IMR-90 (cell line): ENCODE measurements at regions not wholly inside any gene's neighbourhood (a gene's known extent, or its start where the extent isn't known, plus 50 kb on each side); places are given as distances from the start of the nearest gene placed in this dataset.

ENCODE experiments used
- ATAC-seq: fragments of 200-7000 bp; cut with Tn5 transposase; 2 replicates; pipeline ENCODE4 v1.9.1; 2020; ENCODE audit warnings: low read depth, mild to moderate bottlenecking, moderate library complexity
- BruUV-seq: library from RNA; stranded (reverse); fragments of 400-500 nt; replicated peaks from 2 replicates; lab custom pipeline; 2021; lab: Mats Ljungman, UMichigan
- CTCF ChIA-PET: fragments of 300-600 bp; formaldehyde crosslinking; extraction: SDS; loops from one replicate; lab custom pipeline; 2021; ENCODE audit warnings: antibody characterized with exemption; lab: Yijun Ruan, JAX
- POLR2A ChIA-PET: fragments of 300-600 bp; sonication (Branson Sonifier 250); formaldehyde crosslinking; loops from one replicate; lab custom pipeline; 2022; ENCODE audit warnings: antibody characterized with exemption; ENCODE audit not compliant: unreplicated experiment; lab: Charles Lee
- DNase-seq: peaks from one replicate; pipeline ENCODE4 v3.0.0; 2013
- H2AFZ ChIP-seq: replicated peaks from 2 replicates; pipeline ENCODE3; 2013; ENCODE audit warnings: low read length, mild to moderate bottlenecking; ENCODE audit not compliant: poor library complexity
- H2AK5ac ChIP-seq: 2 replicates; pipeline ENCODE4 v1.6.1; 2013; ENCODE audit warnings: low read depth, low read length, inconsistent platforms
- H2AK9ac ChIP-seq: replicated peaks from 2 replicates; pipeline ENCODE3; 2013; ENCODE audit warnings: mild to moderate bottlenecking, low read depth, low read length, moderate library complexity; ENCODE audit not compliant: poor library complexity
- H2BK120ac ChIP-seq: 2 replicates; pipeline ENCODE4 v1.6.1; 2013; ENCODE audit warnings: low read depth, low read length, inconsistent platforms
- H2BK15ac ChIP-seq: 3 replicates; pipeline ENCODE4 v1.6.1; 2013; ENCODE audit warnings: low read depth, low read length, inconsistent platforms
- H2BK20ac ChIP-seq: 2 replicates; pipeline ENCODE4 v1.6.1; 2013; ENCODE audit warnings: low read depth, mild to moderate bottlenecking, inconsistent platforms, low read length, moderate library complexity
- H2BK5ac ChIP-seq: 2 replicates; pipeline ENCODE4 v1.6.1; 2013; ENCODE audit warnings: mild to moderate bottlenecking, low read depth, low read length, inconsistent platforms; ENCODE audit not compliant: poor library complexity, severe bottlenecking
- H3K14ac ChIP-seq: replicated peaks from 2 replicates; pipeline ENCODE4 v1.6.1; 2013; ENCODE audit warnings: low read depth, low read length, inconsistent platforms
- H3K18ac ChIP-seq: 2 replicates; pipeline ENCODE4 v1.6.1; 2013; ENCODE audit warnings: low read depth, low read length, control low read depth
- H3K23ac ChIP-seq: 2 replicates; pipeline ENCODE4 v1.6.1; 2013; ENCODE audit warnings: low read depth, low read length, inconsistent platforms
- H3K27ac ChIP-seq: 2 replicates; pipeline ENCODE4 v1.5.1; 2013; ENCODE audit warnings: mild to moderate bottlenecking, control low read depth, low read length; ENCODE audit not compliant: insufficient read depth
- H3K27me3 ChIP-seq: 2 replicates; pipeline ENCODE4 v1.6.1; 2013; ENCODE audit warnings: low read length; ENCODE audit not compliant: control insufficient read depth, insufficient read depth
- H3K36me3 ChIP-seq: 2 replicates; pipeline ENCODE4 v1.6.1; 2013; ENCODE audit warnings: low read length, mixed read lengths; ENCODE audit not compliant: control insufficient read depth, insufficient read depth
- H3K4ac ChIP-seq: 2 replicates; pipeline ENCODE4 v1.6.1; 2013; ENCODE audit warnings: low read depth, low read length, inconsistent platforms
- H3K4me1 ChIP-seq: 2 replicates; pipeline ENCODE4 v1.6.1; 2013; ENCODE audit warnings: low read length, mixed read lengths; ENCODE audit not compliant: control insufficient read depth, insufficient read depth
- H3K4me2 ChIP-seq: 2 replicates; pipeline ENCODE4 v1.6.1; 2013; ENCODE audit warnings: low read depth, mild to moderate bottlenecking, control low read depth, low read length, moderate library complexity
- H3K4me3 ChIP-seq: 2 replicates; pipeline ENCODE4 v1.5.1; 2013; ENCODE audit warnings: low read depth, mild to moderate bottlenecking, control low read depth, low read length, moderate library complexity; ENCODE audit not compliant: insufficient read depth
- H3K56ac ChIP-seq: 2 replicates; pipeline ENCODE4 v1.6.1; 2013; ENCODE audit warnings: low read length, inconsistent platforms; ENCODE audit not compliant: insufficient read depth; ENCODE audit errors: extremely low read depth
- H3K79me1 ChIP-seq, 2 experiments: 2 replicates each; pipeline ENCODE4 v1.6.1; 2013; ENCODE audit warnings: low read length in 2 of 2, inconsistent platforms in 1 of 2, low read depth in 1 of 2
- H3K9ac ChIP-seq: 2 replicates; pipeline ENCODE4 v1.6.1; 2013; ENCODE audit warnings: low read depth, low read length, control low read depth
- H3K9me1 ChIP-seq: 2 replicates; pipeline ENCODE4 v1.6.1; 2013; ENCODE audit warnings: low read length, inconsistent platforms; ENCODE audit not compliant: insufficient read depth
- H3K9me3 ChIP-seq: 2 replicates; pipeline ENCODE4 v1.6.1; 2013; ENCODE audit warnings: low read length; ENCODE audit not compliant: control insufficient read depth, insufficient read depth
- H4K20me1 ChIP-seq: 2 replicates; pipeline ENCODE4 v1.6.1; 2013; ENCODE audit warnings: low read length, inconsistent platforms; ENCODE audit not compliant: insufficient read depth
- H4K5ac ChIP-seq: 2 replicates; pipeline ENCODE4 v1.6.1; 2013; ENCODE audit warnings: mild to moderate bottlenecking, low read depth, low read length, control low read depth
- H4K8ac ChIP-seq, 2 experiments: 2 replicates each; pipeline ENCODE4 v1.6.1; 2013; ENCODE audit warnings: low read depth in 2 of 2, low read length in 2 of 2, control low read depth in 1 of 2, inconsistent platforms in 1 of 2
- H4K91ac ChIP-seq: 2 replicates; pipeline ENCODE4 v1.6.1; 2013; ENCODE audit warnings: low read depth, low read length, inconsistent platforms; ENCODE audit not compliant: insufficient read depth
- BHLHE40 ChIP-seq: fragments of 150-350 bp; IDR thresholded peaks from 2 replicates; pipeline ENCODE4 v1.6.1; 2016; ENCODE audit warnings: mild to moderate bottlenecking, low read depth, low read length
- CEBPB ChIP-seq: IDR thresholded peaks from 2 replicates; pipeline ENCODE4 v1.6.1; 2012; ENCODE audit warnings: low read depth, low read length, improper control_type of control experiment
- CHD1 ChIP-seq: IDR thresholded peaks from 2 replicates; pipeline ENCODE4 v1.6.1; 2012; ENCODE audit warnings: low read depth, low read length, improper control_type of control experiment
- FOS ChIP-seq: fragments of 150-350 bp; IDR thresholded peaks from 2 replicates; pipeline ENCODE4 v1.6.1; 2016; ENCODE audit warnings: low read depth, low read length
- MAFK ChIP-seq: IDR thresholded peaks from 2 replicates; pipeline ENCODE4 v1.6.1; 2012; ENCODE audit warnings: low read depth, low read length, improper control_type of control experiment
- MAZ ChIP-seq: IDR thresholded peaks from 2 replicates; pipeline ENCODE4 v1.6.1; 2012; ENCODE audit warnings: low read depth, mild to moderate bottlenecking, low read length, improper control_type of control experiment, moderate library complexity, borderline replicate concordance
- MXI1 ChIP-seq: IDR thresholded peaks from 2 replicates; pipeline ENCODE4 v1.6.1; 2012; ENCODE audit warnings: low read depth, mild to moderate bottlenecking, low read length, moderate library complexity, borderline replicate concordance
- NFE2L2 ChIP-seq: fragments of 150-350 bp; IDR thresholded peaks from 2 replicates; pipeline ENCODE4 v1.6.1; 2016; ENCODE audit warnings: low read depth, mild to moderate bottlenecking, low read length
- POLR2A ChIP-seq: IDR thresholded peaks from 2 replicates; pipeline ENCODE4 v1.6.1; 2012; ENCODE audit warnings: mild to moderate bottlenecking, low read depth, low read length
- RAD21 ChIP-seq: IDR thresholded peaks from 2 replicates; pipeline ENCODE4 v1.6.1; 2012; ENCODE audit warnings: low read length, improper control_type of control experiment
- RCOR1 ChIP-seq: IDR thresholded peaks from 2 replicates; pipeline ENCODE4 v1.6.1; 2012; ENCODE audit warnings: mild to moderate bottlenecking, low read length, improper control_type of control experiment; ENCODE audit not compliant: insufficient replicate concordance
- RFX5 ChIP-seq: IDR thresholded peaks from 2 replicates; pipeline ENCODE4 v1.8.0; 2012; ENCODE audit warnings: low read depth, mild to moderate bottlenecking, low read length, moderate library complexity
- SMC3 ChIP-seq: fragments of 150-350 bp; IDR thresholded peaks from 2 replicates; pipeline ENCODE4 v1.6.1; 2016; ENCODE audit warnings: low read depth, mild to moderate bottlenecking, antibody characterized with exemption, low read length, moderate library complexity
- WGBS, 2 experiments: methylation state at CpG; one replicate each; pipeline versions ENCODE4 v1.1.5 to v1.1.7; 2013; ENCODE audit warnings: missing lambda C conversion rate in 2 of 2; ENCODE audit not compliant: insufficient read length in 1 of 2; ENCODE audit errors: extremely low coverage in 2 of 2; 5-methylcytosine and 5-hydroxymethylcytosine counted together
- dilution Hi-C: fragments of 300-500 bp; cut with HindIII; formaldehyde crosslinking; loops from one replicate; pipeline ENCODE4 v1.14.3; 2018; ENCODE audit warnings: low sequenced_read_pairs; ENCODE audit not compliant: unreplicated experiment
- in situ Hi-C: fragments of 300-500 bp; cut with MboI; formaldehyde crosslinking; loops from 3 replicates; pipeline ENCODE4 v1.14.3; 2019; ENCODE audit warnings: low sequenced_read_pairs, inconsistent platforms, mixed read lengths
- intact Hi-C: fragments of 100-400 bp; cut with micrococcal nuclease; formaldehyde crosslinking; loops from 2 replicates; pipeline ENCODE4 v1.10.0; 2022
- TF ChIP-seq, protein P1 (sequence below): conservative IDR thresholded peaks from 2 replicates; pipeline ENCODE4 v1.5.1; 2012; ENCODE audit warnings: mild to moderate bottlenecking, low read depth, low read length, improper control_type of control experiment
- TF ChIP-seq, protein P2 (sequence below): fragments of 150-350 bp; IDR thresholded peaks from 2 replicates; pipeline ENCODE4 v1.6.1; 2016; ENCODE audit warnings: low read depth, mild to moderate bottlenecking, low read length, moderate library complexity, borderline replicate concordance
- TF ChIP-seq, protein P3 (sequence below): fragments of 150-350 bp; IDR thresholded peaks from 2 replicates; pipeline ENCODE4 v1.6.1; 2017; ENCODE audit warnings: mild to moderate bottlenecking, antibody characterized with exemption, low read length, low read depth

DNA sequence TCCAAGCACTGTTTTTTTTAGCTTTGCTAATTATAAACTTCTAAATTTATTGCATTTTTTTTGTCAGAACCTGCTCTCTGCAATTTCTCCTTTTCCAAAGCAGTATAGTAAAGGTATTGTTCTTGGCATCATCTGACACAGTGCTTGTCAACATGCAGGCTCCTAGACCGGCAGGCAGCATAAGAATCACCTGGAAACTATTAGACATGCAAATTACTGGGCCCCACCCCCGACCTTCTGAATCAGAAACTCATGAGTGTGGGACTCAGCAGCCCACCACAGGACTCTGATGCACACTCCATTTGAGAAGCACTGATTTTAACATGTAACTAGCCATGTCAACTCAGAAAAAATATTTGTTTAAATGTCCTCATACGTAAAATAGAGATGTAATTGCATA, 551.1 kb upstream of the CELF4 start:
- no peaks in the 10 kb centered on the region for H3K79me1 ChIP-seq
- H3K14ac ChIP-seq = no peak overlapping the region
- dilution Hi-C loops (no loop called here), intact Hi-C loops (no loop called here), in situ Hi-C loops (no loop called here)
- no peaks in the 10 kb centered on the region for H3K36me3 ChIP-seq
- DNase-seq (no peak), ATAC-seq (no peak)
- 0 out of 2 replicates have a peak, but pooled peaks cover 2% of the 10 kb centered on the region for H3K9me3 ChIP-seq
- no peak overlapping the region for H2BK5ac ChIP-seq
- H2BK120ac ChIP-seq = no peak overlapping the region
- no peak overlapping the region for H3K18ac ChIP-seq
- no peak overlapping the region for H2AFZ ChIP-seq
- no peak overlapping the region for H3K23ac ChIP-seq
- H3K27ac ChIP-seq = no peak overlapping the region
- no peaks in the 10 kb centered on the region for H3K9me1 ChIP-seq
- no peak overlapping the region for H3K56ac ChIP-seq
- no peak overlapping the region for H2AK9ac ChIP-seq
- H4K91ac ChIP-seq = no peak overlapping the region
- 0% methylated on average over 1 of the region's 3 CpGs; no CpG with 5 or more reads in 1 of the 2 experiments for WGBS, 2 experiments
- BruUV-seq = no TSS peak
- no peaks in the 10 kb centered on the region for H3K27me3 ChIP-seq
- no peaks in the 10 kb centered on the region for H3K4me1 ChIP-seq
- ChIA-PET POLR2A (no interaction called here), CTCF (no interaction called here)
- no peak overlapping the region for H4K5ac ChIP-seq
- no peak overlapping the region for H3K9ac ChIP-seq
- no peaks in the 10 kb centered on the region for H4K20me1 ChIP-seq
- H2BK15ac ChIP-seq = no peak overlapping the region
- H2AK5ac ChIP-seq = no peak overlapping the region
- no peak overlapping the region for H3K4me2 ChIP-seq
- H2BK20ac ChIP-seq = no peak overlapping the region
- no peak for TF ChIP-seq NFE2L2
- TF ChIP-seq MAFK = no peak
- TF ChIP-seq, protein P1, sequence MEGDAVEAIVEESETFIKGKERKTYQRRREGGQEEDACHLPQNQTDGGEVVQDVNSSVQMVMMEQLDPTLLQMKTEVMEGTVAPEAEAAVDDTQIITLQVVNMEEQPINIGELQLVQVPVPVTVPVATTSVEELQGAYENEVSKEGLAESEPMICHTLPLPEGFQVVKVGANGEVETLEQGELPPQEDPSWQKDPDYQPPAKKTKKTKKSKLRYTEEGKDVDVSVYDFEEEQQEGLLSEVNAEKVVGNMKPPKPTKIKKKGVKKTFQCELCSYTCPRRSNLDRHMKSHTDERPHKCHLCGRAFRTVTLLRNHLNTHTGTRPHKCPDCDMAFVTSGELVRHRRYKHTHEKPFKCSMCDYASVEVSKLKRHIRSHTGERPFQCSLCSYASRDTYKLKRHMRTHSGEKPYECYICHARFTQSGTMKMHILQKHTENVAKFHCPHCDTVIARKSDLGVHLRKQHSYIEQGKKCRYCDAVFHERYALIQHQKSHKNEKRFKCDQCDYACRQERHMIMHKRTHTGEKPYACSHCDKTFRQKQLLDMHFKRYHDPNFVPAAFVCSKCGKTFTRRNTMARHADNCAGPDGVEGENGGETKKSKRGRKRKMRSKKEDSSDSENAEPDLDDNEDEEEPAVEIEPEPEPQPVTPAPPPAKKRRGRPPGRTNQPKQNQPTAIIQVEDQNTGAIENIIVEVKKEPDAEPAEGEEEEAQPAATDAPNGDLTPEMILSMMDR = no peak
- no peak for TF ChIP-seq MXI1
- no peak for TF ChIP-seq CEBPB
- TF ChIP-seq, protein P2, sequence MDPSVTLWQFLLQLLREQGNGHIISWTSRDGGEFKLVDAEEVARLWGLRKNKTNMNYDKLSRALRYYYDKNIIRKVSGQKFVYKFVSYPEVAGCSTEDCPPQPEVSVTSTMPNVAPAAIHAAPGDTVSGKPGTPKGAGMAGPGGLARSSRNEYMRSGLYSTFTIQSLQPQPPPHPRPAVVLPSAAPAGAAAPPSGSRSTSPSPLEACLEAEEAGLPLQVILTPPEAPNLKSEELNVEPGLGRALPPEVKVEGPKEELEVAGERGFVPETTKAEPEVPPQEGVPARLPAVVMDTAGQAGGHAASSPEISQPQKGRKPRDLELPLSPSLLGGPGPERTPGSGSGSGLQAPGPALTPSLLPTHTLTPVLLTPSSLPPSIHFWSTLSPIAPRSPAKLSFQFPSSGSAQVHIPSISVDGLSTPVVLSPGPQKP = no peak
- no peak for TF ChIP-seq MAZ
- no peak for TF ChIP-seq RAD21
- no peak for TF ChIP-seq RCOR1
- TF ChIP-seq FOS = no peak
- TF ChIP-seq POLR2A = no peak
- no peak for TF ChIP-seq SMC3
- TF ChIP-seq, protein P3, sequence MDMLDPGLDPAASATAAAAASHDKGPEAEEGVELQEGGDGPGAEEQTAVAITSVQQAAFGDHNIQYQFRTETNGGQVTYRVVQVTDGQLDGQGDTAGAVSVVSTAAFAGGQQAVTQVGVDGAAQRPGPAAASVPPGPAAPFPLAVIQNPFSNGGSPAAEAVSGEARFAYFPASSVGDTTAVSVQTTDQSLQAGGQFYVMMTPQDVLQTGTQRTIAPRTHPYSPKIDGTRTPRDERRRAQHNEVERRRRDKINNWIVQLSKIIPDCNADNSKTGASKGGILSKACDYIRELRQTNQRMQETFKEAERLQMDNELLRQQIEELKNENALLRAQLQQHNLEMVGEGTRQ = no peak
- no peak for TF ChIP-seq RFX5
- TF ChIP-seq CHD1 = no peak
- no peak for TF ChIP-seq BHLHE40
- H4K8ac ChIP-seq = no peak overlapping the region
- no peak overlapping the region for H3K4ac ChIP-seq
- no peak overlapping the region for H3K4me3 ChIP-seq
